Osteoblast (primary cell): ENCODE measurements at regions not wholly inside any gene's neighbourhood (a gene's known extent, or its start where the extent isn't known, plus 50 kb on each side); places are given as distances from the start of the nearest gene placed in this dataset.

ENCODE experiments used
- DNase-seq: peaks from one replicate; pipeline ENCODE4 v3.0.0; 2011; ENCODE audit warnings: low spot score, mixed read lengths; ENCODE audit not compliant: insufficient read length; ENCODE audit errors: missing footprints
- H2AFZ ChIP-seq: 2 replicates; pipeline ENCODE4 v1.6.0; 2011; ENCODE audit warnings: mild to moderate bottlenecking, low read length
- H3K27ac ChIP-seq: 2 replicates; pipeline ENCODE4 v1.5.1; 2011; ENCODE audit warnings: mild to moderate bottlenecking, low read depth, low read length, moderate library complexity
- H3K27me3 ChIP-seq: 2 replicates; pipeline ENCODE4 v1.6.0; 2012; ENCODE audit warnings: mild to moderate bottlenecking, control low read depth, inconsistent platforms, low read length, moderate library complexity; ENCODE audit not compliant: insufficient read depth
- H3K36me3 ChIP-seq: 2 replicates; pipeline ENCODE4 v1.5.1; 2011; ENCODE audit warnings: mild to moderate bottlenecking, low read length, control low read depth, moderate library complexity; ENCODE audit not compliant: insufficient read depth
- H3K4me1 ChIP-seq: 2 replicates; pipeline ENCODE4 v1.5.1; 2011; ENCODE audit warnings: mild to moderate bottlenecking, low read length, control low read depth, moderate library complexity; ENCODE audit not compliant: insufficient read depth
- H3K4me2 ChIP-seq: 2 replicates; pipeline ENCODE4 v1.6.0; 2011; ENCODE audit warnings: mild to moderate bottlenecking, low read length; ENCODE audit not compliant: insufficient read depth
- H3K4me3 ChIP-seq: fragments of 200-600 bp; sonication (generic); 3 replicates; pipeline ENCODE4 v1.5.1; 2012; ENCODE audit warnings: mild to moderate bottlenecking, low read length, inconsistent platforms; ENCODE audit not compliant: insufficient read depth
- H3K79me2 ChIP-seq: 2 replicates; pipeline ENCODE4 v1.6.0; 2012; ENCODE audit warnings: mild to moderate bottlenecking, low read length, control low read depth, inconsistent platforms; ENCODE audit not compliant: insufficient read depth
- H3K9me3 ChIP-seq: 2 replicates; pipeline ENCODE4 v1.5.1; 2011; ENCODE audit warnings: low read depth, low read length, control low read depth
- H4K20me1 ChIP-seq: 2 replicates; pipeline ENCODE4 v1.6.0; 2012; ENCODE audit warnings: mild to moderate bottlenecking, low read length, control low read depth; ENCODE audit not compliant: insufficient read depth
- CTCF ChIP-seq: IDR thresholded peaks from 2 replicates; pipeline ENCODE4 v1.5.1; 2011; ENCODE audit warnings: mild to moderate bottlenecking, low read depth, low read length, moderate library complexity; ENCODE audit errors: extremely low read depth

- Histone ChIP-seq H4K20me1 (no peaks in the 10 kb centered on the region), H3K27me3 (no peaks in the 10 kb centered on the region), H2AFZ (no peak overlapping the region), H3K9me3 (peaks cover 2% of the 10 kb centered on the region), H3K4me3 (no peak overlapping the region), H3K27ac (no peak overlapping the region), H3K36me3 (no peaks in the 10 kb centered on the region), H3K4me2 (no peak overlapping the region), H3K4me1 (no peaks in the 10 kb centered on the region), H3K79me2 (no peaks in the 10 kb centered on the region)
- DNase-seq: no peak
- TF ChIP-seq CTCF: no peak
Observed at GRCh38 chr6:93083337-93084230, 335.8 kb downstream of the EPHA7 start.

- no peak overlapping the region for H2AFZ ChIP-seq
- no peaks in the 10 kb centered on the region for H4K20me1 ChIP-seq
- DNase-seq: no peak
- H3K9me3 ChIP-seq: no peaks in the 10 kb centered on the region
- H3K4me3 ChIP-seq: no peak overlapping the region
- H3K79me2 ChIP-seq: no peaks in the 10 kb centered on the region
- no peaks in the 10 kb centered on the region for H3K4me1 ChIP-seq
- no peak overlapping the region for H3K27ac ChIP-seq
- no peak for TF ChIP-seq CTCF
- no peaks in the 10 kb centered on the region for H3K27me3 ChIP-seq
- no peak overlapping the region for H3K4me2 ChIP-seq
- H3K36me3 ChIP-seq: no peaks in the 10 kb centered on the region
Observed at GRCh38 chr6:93081901-93082300, 337.5 kb downstream of the EPHA7 start.

GRCh38 chr6:93079061-93079460, 340.3 kb downstream of the EPHA7 start:
- H3K27me3 ChIP-seq: no peaks in the 10 kb centered on the region
- H3K36me3 ChIP-seq: no peaks in the 10 kb centered on the region
- H3K4me3 ChIP-seq: no peak overlapping the region
- H3K9me3 ChIP-seq: no peaks in the 10 kb centered on the region
- H3K27ac ChIP-seq: no peak overlapping the region
- DNase-seq: no peak
- H3K4me1 ChIP-seq: no peaks in the 10 kb centered on the region
- H3K79me2 ChIP-seq: no peaks in the 10 kb centered on the region
- no peak overlapping the region for H3K4me2 ChIP-seq
- TF ChIP-seq CTCF: no peak
- no peaks in the 10 kb centered on the region for H4K20me1 ChIP-seq
- H2AFZ ChIP-seq: no peak overlapping the region

- Histone ChIP-seq H3K27ac (no peak overlapping the region), H4K20me1 (no peaks in the 10 kb centered on the region)
Observed at GRCh38 chr6:93073811-93074210, 345.5 kb downstream of the EPHA7 start.

More at GRCh38 chr6:93073811-93074210, 345.5 kb downstream of the EPHA7 start:
- H3K4me2 ChIP-seq: no peak overlapping the region
- H3K4me3 ChIP-seq: no peak overlapping the region
- H2AFZ ChIP-seq: no peak overlapping the region
- no peaks in the 10 kb centered on the region for H3K36me3 ChIP-seq
- H3K79me2 ChIP-seq: no peaks in the 10 kb centered on the region
- TF ChIP-seq CTCF: no peak
- no peak for DNase-seq
- H3K4me1 ChIP-seq: no peaks in the 10 kb centered on the region
- H3K27me3 ChIP-seq: no peaks in the 10 kb centered on the region
- no peaks in the 10 kb centered on the region for H3K9me3 ChIP-seq
